ENCODE measurements at regions not wholly inside any gene's neighbourhood (a gene's known extent, or its start where the extent isn't known, plus 50 kb on each side); places are given as distances from the start of the nearest gene placed in this dataset.
"Not testable (repeated sequence)": the region's sequence is repeated elsewhere in the genome, so short reads cannot be mapped to it uniquely, and the experiment has no call there.

- Mint-ChIP-seq H3K27ac (no peak overlapping the region), H3K27me3 (peaks cover 10% of the 10 kb centered on the region), H3K4me3 (no peak overlapping the region), H3K36me3 (no peaks in the 10 kb centered on the region), H3K4me1 (no peaks in the 10 kb centered on the region), H3K9me3 (no peaks in the 10 kb centered on the region)
Measured at GRCh38 chr20:56715902-56716519, 86.9 kb downstream of the TFAP2C start.

- Mint-ChIP-seq H3K27ac (no peak overlapping the region), H3K9me3 (no peaks in the 10 kb centered on the region), H3K36me3 (no peaks in the 10 kb centered on the region), H3K27me3 (peaks cover 7% of the 10 kb centered on the region), H3K4me1 (no peaks in the 10 kb centered on the region), H3K4me3 (no peak overlapping the region)
Measured at GRCh38 chr20:56716806-56717205, 87.7 kb downstream of the TFAP2C start.

GRCh38 chr20:56718816-56719215 is 89.7 kb downstream of the TFAP2C start:
- H3K27me3 Mint-ChIP-seq = peaks cover 8% of the 10 kb centered on the region
- H3K36me3 Mint-ChIP-seq = no peaks in the 10 kb centered on the region
- H3K4me1 Mint-ChIP-seq = no peaks in the 10 kb centered on the region
- H3K27ac Mint-ChIP-seq = no peak overlapping the region
- no peak overlapping the region for H3K4me3 Mint-ChIP-seq
- no peaks in the 10 kb centered on the region for H3K9me3 Mint-ChIP-seq

- no peak overlapping the region for H3K27ac Mint-ChIP-seq
- H3K36me3 Mint-ChIP-seq = no peaks in the 10 kb centered on the region
- H3K9me3 Mint-ChIP-seq = no peaks in the 10 kb centered on the region
- no peak overlapping the region for H3K4me3 Mint-ChIP-seq
- no peaks in the 10 kb centered on the region for H3K4me1 Mint-ChIP-seq
- peaks cover 1% of the 10 kb centered on the region for H3K27me3 Mint-ChIP-seq
Measured at GRCh38 chr20:56720620-56721213, 91.6 kb downstream of the TFAP2C start.

- Mint-ChIP-seq H3K4me3 (no peak overlapping the region), H3K27ac (no peak overlapping the region), H3K9me3 (no peaks in the 10 kb centered on the region), H3K4me1 (no peaks in the 10 kb centered on the region), H3K27me3 (peaks cover 1% of the 10 kb centered on the region), H3K36me3 (no peaks in the 10 kb centered on the region)
Measured at GRCh38 chr20:56722042-56722441, 92.9 kb downstream of the TFAP2C start.

- no peaks in the 10 kb centered on the region for H3K36me3 Mint-ChIP-seq
- no peaks in the 10 kb centered on the region for H3K9me3 Mint-ChIP-seq
- H3K27ac Mint-ChIP-seq = no peak overlapping the region
- no peak overlapping the region for H3K4me3 Mint-ChIP-seq
- H3K4me1 Mint-ChIP-seq = no peaks in the 10 kb centered on the region
- peaks cover 1% of the 10 kb centered on the region for H3K27me3 Mint-ChIP-seq
Measured at GRCh38 chr20:56723331-56723730, 94.2 kb downstream of the TFAP2C start.

- Mint-ChIP-seq H3K27ac (no peak overlapping the region), H3K4me3 (no peak overlapping the region), H3K9me3 (no peaks in the 10 kb centered on the region), H3K4me1 (no peaks in the 10 kb centered on the region), H3K27me3 (peaks cover 1% of the 10 kb centered on the region), H3K36me3 (no peaks in the 10 kb centered on the region)
Measured at GRCh38 chr20:56724241-56724757, 95.2 kb downstream of the TFAP2C start.

- no peak overlapping the region for H3K27ac Mint-ChIP-seq
- no peaks in the 10 kb centered on the region for H3K4me1 Mint-ChIP-seq
- no peaks in the 10 kb centered on the region for H3K9me3 Mint-ChIP-seq
- H3K36me3 Mint-ChIP-seq = no peaks in the 10 kb centered on the region
- H3K27me3 Mint-ChIP-seq = peaks cover 2% of the 10 kb centered on the region
- H3K4me3 Mint-ChIP-seq = no peak overlapping the region
Measured at GRCh38 chr20:56730003-56730402, 100.9 kb downstream of the TFAP2C start.

GRCh38 chr20:56730996-56731395 is 101.9 kb downstream of the TFAP2C start:
- H3K27ac Mint-ChIP-seq = no peak overlapping the region
- H3K9me3 Mint-ChIP-seq = no peaks in the 10 kb centered on the region
- H3K4me3 Mint-ChIP-seq = no peak overlapping the region
- no peaks in the 10 kb centered on the region for H3K4me1 Mint-ChIP-seq
- peaks cover 9% of the 10 kb centered on the region for H3K27me3 Mint-ChIP-seq
- H3K36me3 Mint-ChIP-seq = no peaks in the 10 kb centered on the region

GRCh38 chr20:56731476-56731875 is 102.4 kb downstream of the TFAP2C start:
- H3K4me1 Mint-ChIP-seq = no peaks in the 10 kb centered on the region
- H3K9me3 Mint-ChIP-seq = no peaks in the 10 kb centered on the region
- no peaks in the 10 kb centered on the region for H3K36me3 Mint-ChIP-seq
- H3K27ac Mint-ChIP-seq = no peak overlapping the region
- H3K4me3 Mint-ChIP-seq = no peak overlapping the region
- peaks cover 14% of the 10 kb centered on the region for H3K27me3 Mint-ChIP-seq

- peaks cover 18% of the 10 kb centered on the region for H3K27me3 Mint-ChIP-seq
- no peak overlapping the region for H3K27ac Mint-ChIP-seq
- H3K4me1 Mint-ChIP-seq = no peaks in the 10 kb centered on the region
- no peaks in the 10 kb centered on the region for H3K9me3 Mint-ChIP-seq
- H3K36me3 Mint-ChIP-seq = no peaks in the 10 kb centered on the region
- no peak overlapping the region for H3K4me3 Mint-ChIP-seq
Measured at GRCh38 chr20:56733967-56734366, 104.9 kb downstream of the TFAP2C start.

GRCh38 chr20:56735084-56735642 is 106.1 kb downstream of the TFAP2C start:
- no peak overlapping the region for H3K4me3 Mint-ChIP-seq
- peaks cover 18% of the 10 kb centered on the region for H3K27me3 Mint-ChIP-seq
- no peaks in the 10 kb centered on the region for H3K9me3 Mint-ChIP-seq
- H3K36me3 Mint-ChIP-seq = no peaks in the 10 kb centered on the region
- H3K4me1 Mint-ChIP-seq = no peaks in the 10 kb centered on the region
- H3K27ac Mint-ChIP-seq = no peak overlapping the region

- H3K27me3 Mint-ChIP-seq = peaks cover 18% of the 10 kb centered on the region
- H3K36me3 Mint-ChIP-seq = no peaks in the 10 kb centered on the region
- H3K9me3 Mint-ChIP-seq = no peaks in the 10 kb centered on the region
- H3K4me1 Mint-ChIP-seq = no peaks in the 10 kb centered on the region
- no peak overlapping the region for H3K27ac Mint-ChIP-seq
- H3K4me3 Mint-ChIP-seq = no peak overlapping the region
Measured at GRCh38 chr20:56736285-56736857, 107.3 kb downstream of the TFAP2C start.

GRCh38 chr20:56744325-56744821 is 115.3 kb downstream of the TFAP2C start:
- H3K4me1 Mint-ChIP-seq, H3K27ac Mint-ChIP-seq, H3K9me3 Mint-ChIP-seq, H3K4me3 Mint-ChIP-seq, H3K36me3 Mint-ChIP-seq: not testable (repeated sequence)
- H3K27me3 Mint-ChIP-seq = peaks cover 13% of the 10 kb centered on the region

GRCh38 chr20:56748476-56749377 is 119.6 kb downstream of the TFAP2C start:
- Mint-ChIP-seq H3K36me3 (no peaks in the 10 kb centered on the region), H3K4me3 (no peak overlapping the region), H3K4me1 (no peaks in the 10 kb centered on the region), H3K27me3 (peaks cover 18% of the 10 kb centered on the region), H3K27ac (no peak overlapping the region), H3K9me3 (no peaks in the 10 kb centered on the region)
